ENCODE measurements at regions not wholly inside any gene's neighbourhood (a gene's known extent, or its start where the extent isn't known, plus 50 kb on each side); places are given as distances from the start of the nearest gene placed in this dataset.

GRCh38 chr3:137925080-137925479 lies 84.9 kb upstream of the CLDN18 start:
- no peak for TF ChIP-seq SIX5 (IDR thresholded peaks at IDR 0.05; ENCODE audit: borderline replicate concordance in 1 of 2, insufficient read depth in 1 of 2, low read depth in 1 of 2, low read length in 2 of 2)
- TF ChIP-seq YBX1 (IDR thresholded peaks at IDR 0.05), result no peak
- no peak for TF ChIP-seq NFIC (IDR thresholded peaks at IDR 0.05)
- TF ChIP-seq MBD1 (CRISPR knock-in tag; IDR thresholded peaks at IDR 0.05), result no peak
- TF ChIP-seq ZNF311 (CRISPR knock-in tag; IDR thresholded peaks at IDR 0.05), result no peak
- no peak for TF ChIP-seq ESRRB (CRISPR knock-in tag; IDR thresholded peaks at IDR 0.05; ENCODE audit: borderline replicate concordance)
- TF ChIP-seq STAT5B (CRISPR knock-in tag; IDR thresholded peaks at IDR 0.05), result no peak
- no peak for TF ChIP-seq ZNF354B (CRISPR knock-in tag; IDR thresholded peaks at IDR 0.05)
- no peak for TF ChIP-seq AFF1 (IDR thresholded peaks at IDR 0.05; ENCODE audit: low read depth in 1 of 2, partially characterized antibody in 2 of 2)
- WGBS (ENCODE audit: insufficient coverage, low coverage, missing lambda C conversion rate), result 4% methylated on average over 4 of the region's 5 CpGs
- in situ Hi-C loops (cut with MboI), result no loop called here
- Histone ChIP-seq H4K20me1 (replicated peaks; ENCODE audit: control insufficient read depth, insufficient read depth, low read length) (no peaks in the 10 kb centered on the region), H3K9ac (ENCODE audit: insufficient read depth in 1 of 2, low read depth in 2 of 2, low read length in 2 of 2) (no peak overlapping the region), H3K9me3 (replicated peaks; ENCODE audit: control insufficient read depth, insufficient read depth, low read depth, low read length) (no peaks in the 10 kb centered on the region), H3K9me1 (ENCODE audit: control insufficient read depth, insufficient read depth, low read length) (no peaks in the 10 kb centered on the region), H3K27ac (ENCODE audit: extremely low read depth, low read depth, low read length) (no peak overlapping the region), H3K4me2 (ENCODE audit: insufficient read depth, low read length) (no peak overlapping the region), H3K79me2 (ENCODE audit: control insufficient read depth, insufficient read depth, low read length) (no peaks in the 10 kb centered on the region), H3K36me3 (ENCODE audit: control insufficient read depth, insufficient read depth, low read length) (no peaks in the 10 kb centered on the region), H3K4me1 (replicated peaks in 1 of 2; ENCODE audit: control insufficient read depth in 2 of 2, insufficient read depth in 2 of 2, low read length in 2 of 2) (no peaks in the 10 kb centered on the region), H2AFZ (ENCODE audit: low read depth, low read length) (no peak overlapping the region), H3K27me3 (ENCODE audit: control insufficient read depth in 2 of 2, insufficient read depth in 2 of 2, low read length in 2 of 2) (no peaks in the 10 kb centered on the region), H3K4me3 (no peak overlapping the region)
- ATAC-seq (no peak), DNase-seq (ENCODE audit: extremely low read depth in 1 of 4, low spot score in 3 of 4) (no peak), FAIRE-seq (no peak)
- intact Hi-C loops (cut with micrococcal nuclease), result no loop called here
- no TSS peak for BruUV-seq (replicated peaks)
- ChIA-PET CTCF (ENCODE audit: low intra/inter-chr PET ratio) (no interaction called here), POLR2A (no interaction called here)
